Esophagus squamous epithelium (tissue), 5 donors: ENCODE measurements at regions not wholly inside any gene's neighbourhood (a gene's known extent, or its start where the extent isn't known, plus 50 kb on each side); places are given as distances from the start of the nearest gene placed in this dataset.

ENCODE experiments used
- DNase-seq: peaks from one replicate; lab custom pipeline; 2025; lab: John Stamatoyannopoulos, UW
- H3K27ac ChIP-seq, 4 donors: fragments of 200-600 bp; sonication (generic); one replicate each; pipeline ENCODE4 v1.5.1; 2016 to 2019; ENCODE audit warnings: mild to moderate bottlenecking in 1 of 4
- H3K27me3 ChIP-seq, 4 donors: fragments of 200-600 bp; sonication (generic); 1 replicate in 3 of 4; 2 replicates in 1 of 4; pipeline versions ENCODE4 v1.5.1 to v1.6.0; 2017 to 2021; ENCODE audit warnings: antibody characterized with exemption in 1 of 4
- H3K36me3 ChIP-seq, 3 donors: fragments of 200-600 bp; sonication (generic); one replicate each; pipeline ENCODE4 v1.5.1; 2016 to 2019
- H3K4me1 ChIP-seq, 3 donors: fragments of 200-600 bp; sonication (generic); one replicate each; pipeline ENCODE4 v1.5.1; 2017 to 2019
- H3K4me3 ChIP-seq, 4 donors: fragments of 200-600 bp; sonication (generic); 1 replicate in 3 of 4; 2 replicates in 1 of 4; pipeline ENCODE4 v1.5.1; 2016 to 2019; ENCODE audit warnings: mild to moderate bottlenecking in 2 of 4, moderate library complexity in 1 of 4
- H3K9me3 ChIP-seq, 3 donors: fragments of 200-600 bp; sonication (generic); one replicate each; pipeline ENCODE4 v1.5.1; 2016 to 2019
- POLR2A ChIP-seq, 4 donors: fragments of 450-650 bp; IDR thresholded peaks; one replicate each; pipeline ENCODE4 v1.6.1; 2017; ENCODE audit warnings: antibody characterized with exemption in 4 of 4, mild to moderate bottlenecking in 4 of 4, moderate library complexity in 3 of 4
- WGBS, 2 donors: methylation state at CpG; one replicate each; pipeline ENCODE4 v1.1.5; 2018; 5-methylcytosine and 5-hydroxymethylcytosine counted together
- intact Hi-C: fragments of 100-400 bp; cut with DNase I; formaldehyde crosslinking; loops from one replicate; pipeline ENCODE4 v1.15.0; 2022
- TF ChIP-seq, protein P1 (sequence below), 6 experiments: fragments of 450-650 bp in 4 of 6; fragments of 200-600 bp in 2 of 6; sonication (generic) in 2 of 6; IDR thresholded peaks; one replicate each; pipeline ENCODE4 v1.5.1; 2016 to 2019; ENCODE audit warnings: antibody characterized with exemption in 6 of 6, mild to moderate bottlenecking in 4 of 6, moderate library complexity in 4 of 6
- donor health status: DM: yes; HTN: yes; CAD: no.

DNA sequence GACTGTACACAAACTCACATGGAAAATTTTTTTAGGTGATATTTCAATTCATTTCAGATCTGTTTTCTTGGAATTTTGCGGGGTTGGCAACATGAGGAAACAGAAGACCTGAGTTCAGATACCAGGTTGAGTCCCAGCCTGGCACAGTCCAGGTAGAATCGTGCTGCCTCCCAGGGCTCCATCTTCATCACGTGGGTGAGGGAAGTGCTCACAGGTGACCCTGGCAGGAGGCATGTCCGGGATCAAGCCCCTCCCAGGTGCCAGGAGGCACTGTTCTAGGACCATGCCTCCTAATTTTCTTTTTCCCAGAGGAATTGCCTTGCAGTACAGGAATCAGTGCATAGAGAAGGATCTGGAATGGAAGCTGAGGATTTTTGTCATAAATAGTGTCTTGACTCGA, 318.3 kb upstream of the IRX4 start:
- Histone ChIP-seq H3K27ac (no peak overlapping the region), H3K4me1 (peaks cover 0 to 14% (median 0%) of the 10 kb centered on the region in 3 donors), H3K27me3 (peaks cover 0 to 18% (median 0%) of the 10 kb centered on the region in 4 donors), H3K9me3 (no peaks in the 10 kb centered on the region), H3K36me3 (no peaks in the 10 kb centered on the region), H3K4me3 (no peak overlapping the region)
- TF ChIP-seq POLR2A (IDR thresholded peaks at IDR 0.05): no peak
- TF ChIP-seq, protein P1, sequence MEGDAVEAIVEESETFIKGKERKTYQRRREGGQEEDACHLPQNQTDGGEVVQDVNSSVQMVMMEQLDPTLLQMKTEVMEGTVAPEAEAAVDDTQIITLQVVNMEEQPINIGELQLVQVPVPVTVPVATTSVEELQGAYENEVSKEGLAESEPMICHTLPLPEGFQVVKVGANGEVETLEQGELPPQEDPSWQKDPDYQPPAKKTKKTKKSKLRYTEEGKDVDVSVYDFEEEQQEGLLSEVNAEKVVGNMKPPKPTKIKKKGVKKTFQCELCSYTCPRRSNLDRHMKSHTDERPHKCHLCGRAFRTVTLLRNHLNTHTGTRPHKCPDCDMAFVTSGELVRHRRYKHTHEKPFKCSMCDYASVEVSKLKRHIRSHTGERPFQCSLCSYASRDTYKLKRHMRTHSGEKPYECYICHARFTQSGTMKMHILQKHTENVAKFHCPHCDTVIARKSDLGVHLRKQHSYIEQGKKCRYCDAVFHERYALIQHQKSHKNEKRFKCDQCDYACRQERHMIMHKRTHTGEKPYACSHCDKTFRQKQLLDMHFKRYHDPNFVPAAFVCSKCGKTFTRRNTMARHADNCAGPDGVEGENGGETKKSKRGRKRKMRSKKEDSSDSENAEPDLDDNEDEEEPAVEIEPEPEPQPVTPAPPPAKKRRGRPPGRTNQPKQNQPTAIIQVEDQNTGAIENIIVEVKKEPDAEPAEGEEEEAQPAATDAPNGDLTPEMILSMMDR (IDR thresholded peaks at IDR 0.05): no peak
- DNase-seq: no peak
- intact Hi-C loops: no loop called here
- 71% methylated on average over 3 to 5 of the region's 5 CpGs for WGBS, 2 donors

DNA sequence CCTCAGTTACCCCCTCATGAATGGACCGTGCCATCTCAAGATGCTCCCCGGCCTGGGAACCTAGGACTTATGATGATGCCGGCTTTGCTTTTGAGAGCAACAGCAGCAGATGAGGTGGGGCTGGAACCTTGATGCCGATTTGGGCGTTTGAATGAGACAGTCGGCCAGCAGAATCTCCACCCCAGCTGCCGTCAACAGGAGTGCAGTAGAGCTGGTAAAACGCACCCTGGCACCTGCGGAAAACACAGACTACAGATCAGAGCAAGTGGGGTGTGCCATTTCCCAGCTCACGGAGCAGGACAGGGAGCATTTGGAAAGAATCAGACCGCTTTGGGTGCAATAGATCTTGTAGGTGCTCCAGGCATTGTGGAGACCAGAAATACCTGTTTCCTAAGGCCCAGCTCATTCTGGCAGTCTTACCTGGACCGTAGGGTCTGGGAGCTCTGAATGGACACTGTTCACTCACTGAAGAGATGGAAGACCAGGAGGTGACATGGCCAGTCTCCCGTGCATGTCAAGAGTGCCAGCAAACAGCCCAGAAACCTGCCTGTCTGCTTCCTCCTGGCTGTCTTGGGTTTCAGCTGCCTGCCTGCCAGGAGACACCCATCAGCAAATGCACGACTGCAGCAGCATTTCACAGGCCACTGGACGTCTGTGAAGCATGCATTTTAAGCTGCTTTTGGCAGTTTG, 317.7 kb upstream of the IRX4 start:
- Histone ChIP-seq H3K9me3 (peaks cover 0 to 2% (median 0%) of the 10 kb centered on the region in 3 donors), H3K4me1 (peaks cover 0 to 14% (median 0%) of the 10 kb centered on the region in 3 donors), H3K4me3 (no peak overlapping the region), H3K27me3 (peaks cover 0 to 18% (median 0%) of the 10 kb centered on the region in 4 donors), H3K36me3 (no peaks in the 10 kb centered on the region), H3K27ac (no peak overlapping the region)
- no peak for TF ChIP-seq POLR2A (IDR thresholded peaks at IDR 0.05)
- TF ChIP-seq, protein P1 (IDR thresholded peaks at IDR 0.05): no peak
- intact Hi-C loops: no loop called here
- WGBS, 2 donors: 40 to 49% methylated on average over 9 to 14 of the region's 15 CpGs
- DNase-seq: no peak

DNA sequence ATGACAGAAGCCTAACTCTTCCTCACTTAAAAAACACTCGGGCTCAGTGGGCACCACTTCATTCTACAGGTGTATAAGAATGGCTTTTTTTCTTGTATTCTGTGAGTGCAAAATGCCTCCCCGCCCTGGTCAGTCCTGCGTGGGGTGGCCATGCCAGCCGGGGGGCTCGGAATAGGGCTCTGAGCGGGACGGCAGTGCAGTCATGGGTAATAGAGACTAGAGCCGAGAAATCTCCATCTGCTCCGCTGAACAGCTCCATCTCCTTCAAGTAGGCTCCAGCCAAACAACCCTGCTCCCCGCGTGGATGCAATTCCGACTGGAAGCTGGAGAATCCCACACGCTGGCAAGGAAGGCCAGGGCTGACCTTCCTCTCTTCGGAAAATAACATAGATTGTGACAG, 317.0 kb upstream of the IRX4 start:
- H3K4me1 ChIP-seq: peaks cover 0 to 14% (median 0%) of the 10 kb centered on the region in 3 donors

DNA sequence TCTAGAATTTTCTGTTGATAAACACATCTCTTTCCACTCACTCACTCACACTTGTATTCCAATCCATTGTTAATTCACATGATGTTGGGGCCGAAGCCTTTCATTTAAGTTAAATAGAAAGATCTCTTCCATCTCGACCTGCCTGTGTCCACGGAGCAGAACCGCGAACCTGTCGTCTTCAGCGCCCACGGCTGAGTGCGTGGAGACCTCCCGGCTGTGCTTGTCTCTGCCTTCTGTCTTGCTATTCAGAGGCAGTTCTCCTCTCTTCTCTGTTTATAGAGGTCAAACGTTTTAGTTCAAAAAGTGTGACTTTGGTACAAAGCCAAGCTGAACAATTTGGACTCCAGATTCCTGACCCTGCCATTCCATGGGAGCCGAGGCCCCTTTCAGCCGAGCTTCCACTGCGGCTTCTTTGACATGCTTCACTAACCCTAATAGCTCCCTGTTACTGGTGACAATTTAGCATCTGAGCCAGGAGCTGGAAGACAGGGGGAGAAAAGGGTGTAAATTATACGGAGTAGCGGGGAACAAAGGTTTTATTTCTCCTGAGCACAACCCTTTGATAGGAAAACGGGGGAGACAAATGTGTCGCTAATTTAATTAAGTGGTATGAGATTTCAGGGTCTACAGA, 314.4 kb upstream of the IRX4 start:
- peaks cover 0 to 10% (median 0%) of the 10 kb centered on the region in 3 donors for H3K9me3 ChIP-seq
- 69 to 78% methylated on average over 12 to 17 of the region's 18 CpGs for WGBS, 2 donors
- peaks cover 0 to 14% (median 0%) of the 10 kb centered on the region in 3 donors for H3K4me1 ChIP-seq
- no peak overlapping the region for H3K27ac ChIP-seq
- no peaks in the 10 kb centered on the region for H3K36me3 ChIP-seq
- intact Hi-C loops: no loop called here
- H3K4me3 ChIP-seq: no peak overlapping the region
- peaks cover 0 to 18% (median 0%) of the 10 kb centered on the region in 4 donors for H3K27me3 ChIP-seq
- no peak for DNase-seq
- TF ChIP-seq POLR2A (IDR thresholded peaks at IDR 0.05): no peak
- TF ChIP-seq, protein P1 (IDR thresholded peaks at IDR 0.05): no peak

More for the DNA sequence above, 317.0 kb upstream of the IRX4 start:
- TF ChIP-seq, protein P1 (IDR thresholded peaks at IDR 0.05): no peak
- TF ChIP-seq POLR2A (IDR thresholded peaks at IDR 0.05): no peak
- H3K36me3 ChIP-seq: no peaks in the 10 kb centered on the region
- H3K27ac ChIP-seq: no peak overlapping the region
- peaks cover 0 to 9% (median 0%) of the 10 kb centered on the region in 3 donors for H3K9me3 ChIP-seq
- peaks cover 0 to 18% (median 0%) of the 10 kb centered on the region in 4 donors for H3K27me3 ChIP-seq
- intact Hi-C loops: no loop called here
- 67 to 88% methylated on average over 7 to 14 of the region's 14 CpGs for WGBS, 2 donors
- no peak overlapping the region for H3K4me3 ChIP-seq
- no peak for DNase-seq

DNA sequence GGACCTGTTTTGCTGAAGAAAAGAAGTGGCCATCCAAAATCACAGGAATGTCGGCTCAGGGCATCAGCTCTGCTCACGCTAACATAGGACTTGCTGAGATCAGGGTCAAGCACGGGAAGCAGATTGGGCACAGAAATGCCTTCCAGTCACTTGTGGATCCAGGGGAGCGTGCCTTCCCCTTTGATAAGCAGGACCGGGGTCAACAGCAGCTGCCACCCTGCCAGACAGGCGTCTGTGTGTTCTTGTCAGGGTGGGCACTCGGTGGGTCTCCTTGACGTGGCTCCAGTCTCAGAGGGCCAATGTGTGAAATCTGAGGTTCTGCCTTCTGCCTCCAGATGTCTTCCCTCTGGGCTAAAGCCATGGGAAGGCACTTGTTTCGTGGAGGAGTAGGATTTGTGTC, 313.7 kb upstream of the IRX4 start:
- intact Hi-C loops: no loop called here
- Histone ChIP-seq H3K9me3 (peaks cover 0 to 10% (median 0%) of the 10 kb centered on the region in 3 donors), H3K4me1 (peaks cover 0 to 14% (median 0%) of the 10 kb centered on the region in 3 donors), H3K27me3 (peaks cover 0 to 18% (median 0%) of the 10 kb centered on the region in 4 donors), H3K36me3 (no peaks in the 10 kb centered on the region), H3K4me3 (no peak overlapping the region), H3K27ac (no peak overlapping the region)
- DNase-seq: no peak
- TF ChIP-seq, protein P1 (IDR thresholded peaks at IDR 0.05): no peak
- no peak for TF ChIP-seq POLR2A (IDR thresholded peaks at IDR 0.05)
- WGBS, 2 donors: 73% methylated on average over 4 of the region's 9 CpGs; no CpG with 5 or more reads in 1 of the 2 donors
